ENCODE measurements at regions not wholly inside any gene's neighbourhood (a gene's known extent, or its start where the extent isn't known, plus 50 kb on each side); places are given as distances from the start of the nearest gene placed in this dataset.

DNA sequence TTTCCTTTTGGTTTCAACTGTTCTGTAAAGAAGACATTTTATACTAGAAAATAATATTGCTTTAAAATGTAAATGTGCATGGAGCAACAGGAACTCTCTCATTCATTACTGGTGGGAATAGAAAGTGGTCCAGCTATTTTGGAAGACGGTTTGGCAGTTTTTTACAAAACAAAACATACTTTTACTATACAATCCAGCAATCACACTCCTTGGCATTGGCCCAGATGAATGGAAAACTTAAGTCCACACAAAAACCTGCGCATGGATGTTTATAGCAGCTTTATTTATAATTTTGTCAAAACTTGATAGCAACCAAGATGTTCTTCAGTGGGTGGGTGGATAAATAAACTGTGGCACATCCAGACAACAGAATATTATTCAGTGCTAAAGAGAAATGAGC lies 49.9 kb upstream of the SEPTIN5 start:
- peak; percentile 30 for DNase-seq (ENCODE audit: low read depth)
- TF ChIP-seq, protein P1, sequence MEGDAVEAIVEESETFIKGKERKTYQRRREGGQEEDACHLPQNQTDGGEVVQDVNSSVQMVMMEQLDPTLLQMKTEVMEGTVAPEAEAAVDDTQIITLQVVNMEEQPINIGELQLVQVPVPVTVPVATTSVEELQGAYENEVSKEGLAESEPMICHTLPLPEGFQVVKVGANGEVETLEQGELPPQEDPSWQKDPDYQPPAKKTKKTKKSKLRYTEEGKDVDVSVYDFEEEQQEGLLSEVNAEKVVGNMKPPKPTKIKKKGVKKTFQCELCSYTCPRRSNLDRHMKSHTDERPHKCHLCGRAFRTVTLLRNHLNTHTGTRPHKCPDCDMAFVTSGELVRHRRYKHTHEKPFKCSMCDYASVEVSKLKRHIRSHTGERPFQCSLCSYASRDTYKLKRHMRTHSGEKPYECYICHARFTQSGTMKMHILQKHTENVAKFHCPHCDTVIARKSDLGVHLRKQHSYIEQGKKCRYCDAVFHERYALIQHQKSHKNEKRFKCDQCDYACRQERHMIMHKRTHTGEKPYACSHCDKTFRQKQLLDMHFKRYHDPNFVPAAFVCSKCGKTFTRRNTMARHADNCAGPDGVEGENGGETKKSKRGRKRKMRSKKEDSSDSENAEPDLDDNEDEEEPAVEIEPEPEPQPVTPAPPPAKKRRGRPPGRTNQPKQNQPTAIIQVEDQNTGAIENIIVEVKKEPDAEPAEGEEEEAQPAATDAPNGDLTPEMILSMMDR (conservative IDR thresholded peaks at IDR 0.05; ENCODE audit: low read depth, low read length): no peak
- no peak overlapping the region for H3K4me3 ChIP-seq (ENCODE audit: low read depth, low read length)
